Stimulated activated naive B cell treated with anti-CD40 and anti-IgM and Interleukin-4, amounts not matched to agents 10 μg/mL and 1 μg/mL and 100 μg/mL, for 72 hours (primary cell): ENCODE measurements at regions not wholly inside any gene's neighbourhood (a gene's known extent, or its start where the extent isn't known, plus 50 kb on each side); places are given as distances from the start of the nearest gene placed in this dataset.
"Not testable (repeated sequence)": the region's sequence is repeated elsewhere in the genome, so short reads cannot be mapped to it uniquely, and the experiment has no call there.

Source experiments
- ATAC-seq, 2 donors: fragments of 150-1000 bp; cut with Tn5 transposase; replicated peaks; 2 replicates each; pipeline ENCODE4 v1.10.0; 2021; ENCODE audit warnings: moderate library complexity in 1 of 2
- DNase-seq: peaks from one replicate; pipeline ENCODE4 v3.0.0; 2021
- H3K27ac Mint-ChIP-seq: one replicate; pipeline ENCODE4 v1.8.0; 2022; ENCODE audit warnings: mild to moderate bottlenecking, mixed read lengths
- H3K27me3 Mint-ChIP-seq, 2 donors: one replicate each; pipeline ENCODE4 v1.8.0; 2022; ENCODE audit warnings: mixed read lengths in 2 of 2
- H3K36me3 Mint-ChIP-seq, 2 donors: one replicate each; pipeline ENCODE4 v1.8.0; 2022; ENCODE audit warnings: mixed read lengths in 2 of 2, mild to moderate bottlenecking in 1 of 2
- H3K4me1 Mint-ChIP-seq, 2 donors: one replicate each; pipeline ENCODE4 v1.8.0; 2022; ENCODE audit warnings: mixed read lengths in 2 of 2, mild to moderate bottlenecking in 1 of 2
- H3K4me3 Mint-ChIP-seq, 2 donors: one replicate each; pipeline ENCODE4 v1.8.0; 2022; ENCODE audit warnings: mild to moderate bottlenecking in 2 of 2, mixed read lengths in 2 of 2, moderate library complexity in 1 of 2
- H3K9me3 Mint-ChIP-seq, 2 donors: one replicate each; pipeline ENCODE4 v1.8.0; 2022; ENCODE audit warnings: mixed read lengths in 2 of 2, mild to moderate bottlenecking in 1 of 2

DNA sequence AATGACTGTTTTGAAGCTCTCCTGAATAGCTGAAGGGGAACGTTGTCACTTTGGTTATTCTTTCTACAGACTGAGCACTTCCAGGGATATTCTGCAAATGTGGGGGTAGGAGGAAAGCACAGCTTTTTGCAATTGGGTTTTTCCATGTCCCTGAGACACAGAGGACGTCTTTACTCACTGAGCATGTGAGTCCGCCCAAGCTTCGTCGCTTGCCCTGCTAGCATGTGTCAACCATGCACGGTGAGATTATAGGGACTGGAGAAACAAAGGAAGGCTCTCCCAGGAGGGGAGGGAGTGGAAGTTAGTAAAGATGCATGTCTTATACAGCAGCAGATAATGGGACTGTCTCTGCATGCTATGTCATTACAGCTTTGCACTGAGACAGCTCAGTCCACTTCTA is 111.5 kb upstream of the SFRP2 start:
- ATAC-seq = no peak
- Mint-ChIP-seq H3K27me3 (peaks cover 5 to 20% of the 10 kb centered on the region in 2 donors), H3K27ac (no peak overlapping the region), H3K4me3 (no peak overlapping the region), H3K36me3 (no peaks in the 10 kb centered on the region), H3K9me3 (peaks cover 0 to 4% of the 10 kb centered on the region in 2 donors), H3K4me1 (no peaks in the 10 kb centered on the region)
- DNase-seq = no peak

DNA sequence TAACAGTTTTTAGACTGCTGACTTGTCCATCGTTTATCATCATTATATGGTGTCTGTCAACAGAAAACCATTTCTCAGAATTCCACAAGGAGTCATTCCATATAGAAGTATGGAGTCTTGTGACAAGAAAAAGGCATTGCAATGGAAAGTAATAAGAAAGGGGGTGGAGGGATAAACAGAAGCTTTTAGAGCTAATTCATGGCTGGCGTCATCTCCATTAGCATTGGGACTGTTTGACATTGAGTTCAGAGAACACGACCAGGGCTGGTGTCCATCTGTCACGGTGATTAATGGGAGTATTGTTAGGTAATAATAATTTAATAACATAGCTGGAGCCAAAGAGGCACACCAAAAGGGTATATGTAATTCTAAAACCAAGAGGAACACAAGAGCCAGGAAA is 101.9 kb upstream of the SFRP2 start:
- Mint-ChIP-seq H3K27me3 (peaks cover 0 to 11% of the 10 kb centered on the region in 2 donors), H3K4me3 (no peak overlapping the region), H3K4me1 (no peaks in the 10 kb centered on the region), H3K9me3 (peaks cover 0 to 1% of the 10 kb centered on the region in 2 donors), H3K27ac (no peak overlapping the region), H3K36me3 (no peaks in the 10 kb centered on the region)
- DNase-seq = no peak
- no peak for ATAC-seq

DNA sequence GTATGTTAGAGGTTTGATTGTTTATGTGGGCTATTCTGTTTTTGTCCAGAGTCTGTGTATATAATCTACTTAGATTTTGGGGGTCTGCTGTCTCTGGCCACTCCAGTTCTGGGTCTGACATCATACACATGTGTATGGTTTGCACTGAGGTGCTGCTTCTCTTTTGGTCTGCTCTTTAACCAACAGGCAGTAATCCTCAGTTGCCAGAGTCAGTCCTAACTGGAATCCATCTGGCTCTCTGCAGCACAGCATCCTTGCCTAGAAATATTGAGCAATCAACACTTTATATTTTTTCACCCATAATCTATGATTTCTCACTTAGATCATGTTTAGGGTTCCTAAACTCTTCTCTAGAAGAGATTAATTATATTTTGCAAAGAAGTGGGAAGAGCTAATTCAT is 98.3 kb upstream of the SFRP2 start:
- H3K4me3 Mint-ChIP-seq = no peak overlapping the region
- no peaks in the 10 kb centered on the region for H3K36me3 Mint-ChIP-seq
- no peak overlapping the region for H3K27ac Mint-ChIP-seq
- no peaks in the 10 kb centered on the region for H3K4me1 Mint-ChIP-seq
- DNase-seq (no peak), ATAC-seq (no peak)
- peaks cover 0 to 3% of the 10 kb centered on the region in 2 donors for H3K9me3 Mint-ChIP-seq
- H3K27me3 Mint-ChIP-seq = peaks cover 6 to 17% of the 10 kb centered on the region in 2 donors

DNA sequence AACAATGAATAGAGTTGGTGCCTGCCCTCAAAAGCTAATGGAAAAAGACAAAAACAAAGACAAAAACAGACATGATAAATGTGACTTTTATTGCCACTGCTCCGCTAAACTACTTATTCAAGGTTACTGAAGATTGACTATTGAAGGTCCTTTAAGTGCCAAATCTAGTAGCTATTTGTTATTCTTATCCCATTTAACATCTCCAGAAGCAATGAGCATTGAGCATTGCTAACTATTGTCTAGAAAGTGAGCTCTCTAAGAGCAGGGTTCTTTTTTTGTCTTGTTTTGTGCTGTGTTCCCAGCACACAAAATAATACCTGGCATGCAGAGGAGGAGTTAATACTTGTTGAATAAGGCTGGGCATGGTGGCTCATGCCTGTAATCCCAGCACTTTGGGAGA is 95.4 kb upstream of the SFRP2 start:
- ATAC-seq (no peak), DNase-seq (no peak)
- Mint-ChIP-seq H3K9me3 (peaks cover 13 to 15% of the 10 kb centered on the region in 2 donors), H3K4me1 (no peaks in the 10 kb centered on the region), H3K27ac (no peak overlapping the region), H3K4me3 (no peak overlapping the region), H3K36me3 (peaks cover 0 to 5% of the 10 kb centered on the region in 2 donors), H3K27me3 (peaks cover 6 to 10% of the 10 kb centered on the region in 2 donors)

DNA sequence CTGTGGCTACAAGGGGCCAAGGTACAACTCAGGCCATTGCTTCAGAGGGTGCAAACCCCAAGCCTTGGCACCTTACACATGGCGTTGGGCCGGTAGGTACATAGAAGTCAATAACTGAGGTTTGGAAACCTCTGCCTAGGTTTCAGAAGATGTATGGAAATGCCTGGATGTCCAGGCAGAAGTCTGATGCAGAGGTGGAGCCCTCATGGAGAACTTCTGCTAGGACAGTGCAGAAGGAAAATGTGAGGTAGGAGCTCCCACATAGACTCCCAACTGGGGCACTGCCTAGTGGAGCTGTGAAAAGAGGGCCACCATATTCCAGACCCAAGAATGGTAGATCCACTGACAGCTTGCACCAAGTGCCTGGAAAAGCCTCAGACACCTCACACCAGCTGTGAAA is 92.1 kb upstream of the SFRP2 start:
- Mint-ChIP-seq H3K27me3 (peaks cover 6 to 9% of the 10 kb centered on the region in 2 donors), H3K36me3 (peaks cover 0 to 5% of the 10 kb centered on the region in 2 donors), H3K27ac (no peak overlapping the region), H3K9me3 (peaks cover 13 to 15% of the 10 kb centered on the region in 2 donors), H3K4me1 (no peaks in the 10 kb centered on the region), H3K4me3 (no peak overlapping the region)
- ATAC-seq = no peak
- no peak for DNase-seq

DNA sequence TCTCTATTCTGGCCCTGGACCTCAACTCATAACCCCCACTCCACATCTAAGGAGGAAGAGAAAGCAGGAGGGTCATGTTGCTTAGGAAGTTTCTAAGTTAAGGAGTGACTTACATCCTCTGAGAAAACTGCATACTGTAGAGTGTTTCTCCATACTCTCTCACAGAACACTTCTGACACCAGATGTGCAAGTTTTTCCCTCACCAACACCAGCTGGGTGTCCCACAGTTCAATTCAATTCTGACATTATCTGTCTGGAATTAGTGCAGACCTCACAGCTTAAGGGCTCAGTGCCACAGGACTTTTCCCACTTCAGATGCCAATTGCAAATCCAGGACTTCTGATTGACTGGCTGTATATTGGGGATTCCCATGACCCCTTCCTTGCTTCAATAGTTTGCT is 89.0 kb upstream of the SFRP2 start:
- H3K27ac Mint-ChIP-seq = no peak overlapping the region

DNA sequence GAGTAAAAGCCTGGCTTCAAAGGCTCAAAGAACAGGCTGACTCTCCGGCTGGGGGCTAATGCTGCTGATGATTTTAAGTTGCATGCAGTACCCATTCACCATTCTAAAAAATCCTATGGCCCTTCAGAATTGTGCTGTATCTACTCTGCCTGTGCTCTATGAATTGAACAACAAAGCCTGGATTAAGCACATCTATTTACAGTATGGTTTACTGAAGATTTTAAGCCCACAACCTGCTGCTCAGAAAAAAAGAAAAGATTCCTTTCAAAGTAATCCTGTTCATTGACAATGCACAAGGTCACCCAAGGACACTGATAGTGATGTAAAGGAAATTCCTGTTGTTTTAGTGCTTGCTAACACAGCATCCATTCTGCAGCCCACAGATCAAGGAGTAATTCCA is 84.9 kb upstream of the SFRP2 start:
- Mint-ChIP-seq H3K9me3 (peaks cover 1 to 2% of the 10 kb centered on the region in 2 donors), H3K4me3 (no peak overlapping the region), H3K36me3 (no peaks in the 10 kb centered on the region), H3K4me1 (no peaks in the 10 kb centered on the region), H3K27ac (no peak overlapping the region), H3K27me3 (peaks cover 0 to 5% of the 10 kb centered on the region in 2 donors)
- ATAC-seq = no peak
- DNase-seq = no peak

More for the DNA sequence above, 89.0 kb upstream of the SFRP2 start:
- Mint-ChIP-seq H3K36me3 (peaks cover 0 to 5% of the 10 kb centered on the region in 2 donors), H3K9me3 (peaks cover 13 to 15% of the 10 kb centered on the region in 2 donors), H3K4me1 (no peaks in the 10 kb centered on the region), H3K27me3 (peaks cover 0 to 2% of the 10 kb centered on the region in 2 donors), H3K4me3 (no peak overlapping the region)
- DNase-seq (no peak), ATAC-seq (no peak)

DNA sequence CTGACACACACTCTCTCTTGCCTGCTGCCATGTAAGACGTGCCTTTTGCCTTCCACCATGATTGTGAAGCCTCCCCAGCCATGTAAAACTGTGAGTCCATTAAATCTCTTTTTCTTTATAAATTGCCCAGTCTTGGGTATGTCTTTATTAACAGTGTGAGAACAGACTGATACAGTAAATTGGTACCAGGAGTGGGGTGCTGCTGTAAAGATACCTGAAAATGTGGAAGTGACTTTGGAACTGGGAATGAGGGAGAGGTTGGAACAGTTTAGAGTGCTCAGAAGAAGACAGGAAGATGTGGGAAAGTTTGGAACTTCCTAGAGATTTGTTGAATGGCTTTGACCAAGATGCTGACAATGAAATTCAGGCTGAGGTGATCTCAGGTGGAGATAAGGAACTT is 77.9 kb upstream of the SFRP2 start:
- not testable (repeated sequence) for H3K4me1 Mint-ChIP-seq, H3K4me3 Mint-ChIP-seq, H3K27ac Mint-ChIP-seq, DNase-seq, ATAC-seq
- Mint-ChIP-seq H3K36me3 (peaks cover 2 to 14% of the 10 kb centered on the region in 2 donors), H3K9me3 (peaks cover 34 to 51% of the 10 kb centered on the region in 2 donors), H3K27me3 (peaks cover 6 to 12% of the 10 kb centered on the region in 2 donors)

DNA sequence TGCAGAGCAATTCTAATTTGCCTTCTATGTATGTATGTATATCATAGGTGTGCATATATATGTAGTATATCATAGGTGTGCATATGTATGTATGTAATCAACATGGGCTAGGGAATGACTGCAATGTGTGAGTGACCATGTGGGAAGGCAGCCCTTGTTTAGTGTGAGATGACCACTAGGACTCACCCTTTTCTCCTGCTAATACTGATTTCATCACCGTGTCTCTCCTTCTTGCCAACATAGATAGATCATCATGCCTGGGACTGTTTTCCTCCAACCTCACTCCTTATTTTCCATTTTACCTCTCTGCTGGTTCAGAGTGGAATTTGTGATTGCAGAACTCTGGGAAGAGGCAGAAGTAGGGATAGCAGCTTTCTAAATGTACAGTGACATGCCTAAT is 63.6 kb upstream of the SFRP2 start:
- no peaks in the 10 kb centered on the region for H3K36me3 Mint-ChIP-seq
- no peaks in the 10 kb centered on the region for H3K4me1 Mint-ChIP-seq
- peaks cover 12 to 26% of the 10 kb centered on the region in 2 donors for H3K9me3 Mint-ChIP-seq
- no peak overlapping the region for H3K4me3 Mint-ChIP-seq
- ATAC-seq (no peak), DNase-seq (no peak)
- peaks cover 23% of the 10 kb centered on the region in 2 donors for H3K27me3 Mint-ChIP-seq
- no peak overlapping the region for H3K27ac Mint-ChIP-seq

DNA sequence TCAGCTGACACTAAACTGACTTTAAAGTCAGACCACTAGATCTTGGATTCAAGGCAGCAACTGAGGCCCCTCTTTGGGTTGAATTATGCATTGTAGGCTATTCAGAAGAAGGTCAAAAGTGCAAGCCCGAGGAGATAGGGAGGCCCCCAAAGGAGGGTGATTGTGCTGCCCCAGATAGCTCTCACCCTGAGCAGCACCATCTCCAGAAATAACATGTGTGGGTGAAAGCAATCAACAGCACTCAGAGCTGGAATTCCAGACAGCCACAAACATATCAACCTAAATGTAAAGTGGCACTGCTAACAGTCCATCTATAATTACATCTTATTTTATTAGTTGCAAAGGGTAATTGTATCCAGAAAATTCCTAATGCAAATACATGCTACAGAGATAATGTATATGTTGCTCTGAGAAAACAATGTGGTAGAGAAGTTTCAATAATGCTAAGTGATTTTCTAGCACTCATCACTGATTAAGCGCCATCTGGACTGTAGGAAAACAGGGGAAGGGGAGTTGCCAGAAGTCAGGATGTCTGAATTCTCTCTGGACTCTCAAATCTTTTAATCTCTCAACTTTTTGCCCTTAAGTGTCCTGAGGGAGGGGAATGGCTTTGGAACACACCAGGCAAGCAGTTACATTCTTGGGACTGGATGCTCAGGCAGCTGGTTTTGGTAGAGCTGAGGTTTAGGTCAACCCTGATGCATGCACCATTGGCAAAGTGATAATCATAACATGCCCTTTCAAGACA is 61.8 kb upstream of the SFRP2 start:
- peaks cover 9 to 19% of the 10 kb centered on the region in 2 donors for H3K9me3 Mint-ChIP-seq
- ATAC-seq (no peak), DNase-seq (no peak)
- H3K36me3 Mint-ChIP-seq = no peaks in the 10 kb centered on the region
- H3K27me3 Mint-ChIP-seq = peaks cover 23 to 30% of the 10 kb centered on the region in 2 donors
- H3K27ac Mint-ChIP-seq = no peak overlapping the region
- H3K4me1 Mint-ChIP-seq = no peaks in the 10 kb centered on the region
- no peak overlapping the region for H3K4me3 Mint-ChIP-seq

DNA sequence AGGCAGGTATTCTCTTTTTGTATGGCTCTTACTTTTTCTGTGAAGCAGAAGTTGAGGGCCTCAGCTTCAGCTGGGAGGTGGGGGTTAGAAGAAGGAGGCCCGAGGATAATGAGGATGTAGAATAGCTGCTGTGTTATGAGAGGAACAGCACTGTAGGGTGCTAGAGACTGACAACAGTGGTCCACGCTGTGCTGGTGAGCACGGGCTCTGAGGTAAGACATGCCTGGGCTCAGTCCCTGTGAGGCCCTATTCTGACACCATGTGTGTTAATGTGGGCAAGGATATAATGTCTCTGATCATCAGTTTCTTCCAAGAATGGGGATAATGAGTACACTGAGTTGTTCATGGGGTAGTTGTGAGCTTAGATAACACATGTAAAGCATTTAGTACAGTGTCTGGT is 55.3 kb upstream of the SFRP2 start:
- Mint-ChIP-seq H3K27ac (no peak overlapping the region), H3K36me3 (no peaks in the 10 kb centered on the region), H3K9me3 (peaks cover 0 to 3% of the 10 kb centered on the region in 2 donors), H3K27me3 (peaks cover 10 to 24% of the 10 kb centered on the region in 2 donors), H3K4me3 (no peak overlapping the region), H3K4me1 (no peaks in the 10 kb centered on the region)
- ATAC-seq (no peak), DNase-seq (no peak)
